HG02798 (cell line): ENCODE measurements at regions not wholly inside any gene's neighbourhood (a gene's known extent, or its start where the extent isn't known, plus 50 kb on each side); places are given as distances from the start of the nearest gene placed in this dataset.
A peak's percentile ranks its signal among the peaks of the same experiment; 100 is the strongest.
"Not testable (repeated sequence)": the region's sequence is repeated elsewhere in the genome, so short reads cannot be mapped to it uniquely, and the experiment has no call there.

Source experiments
- ATAC-seq: cut with Tn5 transposase; IDR thresholded peaks from one replicate; pipeline ENCODE4 v1.9.1; 2021; ENCODE audit warnings: mild to moderate bottlenecking; ENCODE audit not compliant: unreplicated experiment, poor library complexity

DNA sequence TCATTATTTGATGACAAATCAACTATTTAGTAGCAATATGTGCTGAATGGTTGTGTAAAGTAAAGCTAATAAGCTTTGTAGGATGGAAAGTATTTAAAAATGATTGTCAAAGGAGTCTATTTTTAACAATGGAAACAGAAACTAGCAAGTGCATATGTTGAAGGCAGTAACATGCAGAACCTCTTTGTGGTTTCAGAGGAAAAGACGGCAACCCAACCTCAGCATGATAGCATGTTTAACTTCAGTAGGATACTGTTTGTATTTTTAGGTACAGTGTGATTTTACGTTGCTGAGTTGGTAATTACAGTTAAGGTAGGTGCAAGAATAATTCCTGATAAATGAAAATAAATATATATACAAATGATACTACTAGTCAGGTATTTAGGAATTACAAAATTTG is 289.7 kb downstream of the RBMY1J start:
- peak; percentile 38 for ATAC-seq

DNA sequence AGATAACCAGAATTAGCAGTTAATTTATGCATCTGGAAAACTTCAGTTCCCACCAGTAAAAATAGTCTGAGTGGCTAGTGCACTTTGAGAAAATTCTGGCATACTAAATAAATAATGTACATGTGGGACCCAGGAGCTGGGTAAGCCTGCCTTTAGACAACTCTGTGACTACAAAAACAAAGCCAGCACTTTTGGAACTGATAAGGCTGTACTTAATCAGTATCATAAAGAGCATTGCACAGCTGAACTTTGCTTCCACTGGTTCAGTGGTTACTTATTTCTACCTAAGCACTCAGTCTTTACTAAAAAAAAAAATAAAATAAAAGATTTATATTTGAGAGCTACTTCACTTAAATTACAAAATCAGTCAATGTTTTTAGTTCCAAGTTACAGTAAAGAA is 256.3 kb upstream of the BPY2 start:
- ATAC-seq = no peak

DNA sequence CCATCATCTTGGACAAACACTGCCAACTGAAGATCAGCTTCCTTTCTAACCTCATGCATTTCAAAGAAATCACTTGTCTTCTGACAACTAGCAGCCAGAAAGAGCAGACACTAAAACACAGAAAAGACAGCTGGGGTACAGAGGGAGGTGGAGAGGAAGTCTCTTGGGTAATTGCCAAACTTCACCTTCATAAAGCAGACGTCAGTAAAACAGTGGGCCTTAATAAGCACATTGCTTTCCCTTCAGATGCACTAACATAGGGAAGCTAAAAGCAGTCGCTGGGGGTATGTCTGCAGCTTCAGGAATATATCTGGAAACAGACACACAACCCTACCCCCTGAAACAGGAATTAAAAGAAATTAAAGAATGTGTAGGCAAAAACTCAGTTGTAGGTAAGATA is 252.2 kb upstream of the BPY2 start:
- ATAC-seq = not testable (repeated sequence)
